NCI-H1092 (cell line): ENCODE measurements at regions not wholly inside any gene's neighbourhood (a gene's known extent, or its start where the extent isn't known, plus 50 kb on each side); places are given as distances from the start of the nearest gene placed in this dataset.

Source experiments
- DNase-seq: peaks from one replicate; lab custom pipeline; 2025; lab: John Stamatoyannopoulos, UW

GRCh38 chr3:76345878-76346277 is 560.5 kb upstream of the ZNF717 start:
- no peak for DNase-seq

GRCh38 chr3:76346690-76347089 is 561.3 kb upstream of the ZNF717 start:
- DNase-seq, result no peak

DNA sequence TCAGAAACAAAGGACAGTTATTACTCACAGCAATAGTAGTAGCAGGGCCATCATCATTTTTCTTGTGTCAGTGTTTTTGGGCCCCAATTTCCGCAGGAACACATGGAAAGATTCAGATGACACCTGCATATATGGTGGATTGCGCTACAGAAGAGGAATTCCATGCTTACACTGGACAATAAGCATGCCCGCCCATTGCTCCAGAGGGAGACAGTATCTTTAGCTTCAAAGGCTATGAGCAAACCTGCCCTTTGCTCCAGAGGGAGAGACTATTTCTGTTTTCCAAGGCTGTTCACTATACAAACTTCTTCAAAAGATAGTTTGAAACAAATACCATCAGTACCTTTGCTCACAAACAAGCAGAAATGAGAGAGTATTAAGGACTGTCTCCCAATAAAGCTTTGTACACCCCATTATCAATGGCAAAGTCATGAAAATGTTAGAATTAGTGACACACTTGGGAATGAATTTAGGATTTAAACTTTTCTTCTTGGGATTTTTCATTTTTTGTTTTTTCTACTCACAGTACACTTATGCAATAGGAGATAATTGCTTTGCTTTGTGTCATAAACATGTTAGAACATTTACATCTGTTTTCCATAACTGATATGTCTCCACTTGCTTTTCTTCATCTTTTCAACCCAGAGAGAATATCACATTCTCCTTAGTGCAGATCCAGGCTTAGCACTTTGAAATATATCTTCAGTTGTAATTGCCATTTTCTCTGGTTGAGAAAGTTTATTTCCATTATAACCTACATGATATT is 564.5 kb upstream of the ZNF717 start:
- DNase-seq, result no peak

GRCh38 chr3:76352051-76352450 is 566.7 kb upstream of the ZNF717 start:
- no peak for DNase-seq

GRCh38 chr3:76352511-76353284 is 567.3 kb upstream of the ZNF717 start:
- DNase-seq, result no peak

- DNase-seq, result no peak
Observed at GRCh38 chr3:76353683-76354082, 568.3 kb upstream of the ZNF717 start.

DNA sequence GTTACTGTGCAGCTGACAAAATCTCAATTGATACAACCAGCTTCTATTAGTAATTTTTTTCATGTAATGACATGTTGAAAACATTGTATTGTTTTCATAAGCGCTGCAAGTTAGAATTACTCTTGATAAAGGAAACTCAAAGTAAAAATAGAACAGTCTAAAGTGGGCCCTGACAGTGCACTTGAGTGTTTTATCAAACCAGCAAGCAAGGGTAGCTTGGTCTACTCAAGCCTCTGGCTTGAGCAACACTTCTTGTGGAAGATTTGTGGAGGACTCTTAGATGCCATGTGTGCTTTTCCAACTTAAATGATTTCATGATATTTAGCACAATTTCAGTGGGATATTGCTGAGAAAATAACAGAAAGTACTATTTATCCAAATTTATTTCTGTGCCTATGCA is 575.7 kb upstream of the ZNF717 start:
- DNase-seq, result no peak

DNA sequence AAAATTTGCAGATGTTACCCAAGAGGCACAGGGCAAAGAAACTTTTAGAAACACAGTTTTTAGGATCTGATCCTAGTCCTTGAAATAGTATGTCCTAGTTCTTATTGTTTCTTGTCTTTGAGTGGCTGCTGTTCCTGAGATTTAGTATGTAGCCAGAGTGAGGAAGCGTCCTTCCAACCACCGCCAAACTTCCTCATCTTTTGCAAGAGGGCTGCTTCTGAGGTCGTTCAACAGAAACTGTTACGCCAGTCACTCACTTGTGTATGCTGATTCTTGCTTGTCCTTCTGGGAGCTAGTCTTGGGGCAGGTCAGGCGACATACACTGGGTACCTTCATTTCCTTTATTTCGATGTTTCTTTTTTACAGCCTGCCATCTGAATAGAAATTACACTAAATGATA is 577.3 kb upstream of the ZNF717 start:
- no peak for DNase-seq

DNA sequence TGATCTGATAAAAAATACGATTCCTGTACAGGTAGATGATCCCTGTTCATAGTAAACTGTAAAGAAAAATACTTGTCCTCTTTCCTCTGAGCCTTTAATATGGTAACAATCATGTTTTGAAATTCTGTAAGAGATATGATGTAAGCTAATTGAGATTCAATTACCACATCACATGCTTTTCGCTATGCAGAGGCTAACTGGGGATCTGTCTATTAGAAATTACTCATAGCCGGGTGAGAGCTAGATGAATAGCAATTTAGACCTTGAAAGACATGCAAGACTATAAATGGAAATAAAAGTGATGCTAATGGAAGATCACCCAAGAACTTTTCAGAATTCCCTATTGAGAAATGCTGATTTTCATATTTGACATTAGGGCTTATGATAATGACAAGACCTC is 579.9 kb upstream of the ZNF717 start:
- no peak for DNase-seq

GRCh38 chr3:76367281-76367680 is 581.9 kb upstream of the ZNF717 start:
- DNase-seq, result no peak

DNA sequence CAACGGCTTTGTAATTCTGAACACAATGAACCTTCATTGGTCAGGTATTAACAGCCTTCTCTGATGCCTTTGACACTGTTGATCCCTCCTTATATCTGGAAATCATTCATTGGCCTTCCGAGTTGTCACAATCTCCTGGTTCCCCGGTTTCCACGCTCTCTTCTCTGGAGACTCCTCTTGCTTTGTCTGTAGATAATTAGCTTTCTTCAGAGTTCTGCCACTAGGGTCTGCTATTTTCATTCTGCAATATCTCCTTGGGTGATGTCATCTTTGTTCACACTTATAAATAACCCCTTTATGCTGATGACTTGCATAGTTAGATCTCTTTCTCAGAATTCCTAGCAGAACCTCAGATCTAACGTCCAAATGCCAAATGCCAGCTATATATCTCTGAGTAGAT is 583.8 kb upstream of the ZNF717 start:
- no peak for DNase-seq

DNA sequence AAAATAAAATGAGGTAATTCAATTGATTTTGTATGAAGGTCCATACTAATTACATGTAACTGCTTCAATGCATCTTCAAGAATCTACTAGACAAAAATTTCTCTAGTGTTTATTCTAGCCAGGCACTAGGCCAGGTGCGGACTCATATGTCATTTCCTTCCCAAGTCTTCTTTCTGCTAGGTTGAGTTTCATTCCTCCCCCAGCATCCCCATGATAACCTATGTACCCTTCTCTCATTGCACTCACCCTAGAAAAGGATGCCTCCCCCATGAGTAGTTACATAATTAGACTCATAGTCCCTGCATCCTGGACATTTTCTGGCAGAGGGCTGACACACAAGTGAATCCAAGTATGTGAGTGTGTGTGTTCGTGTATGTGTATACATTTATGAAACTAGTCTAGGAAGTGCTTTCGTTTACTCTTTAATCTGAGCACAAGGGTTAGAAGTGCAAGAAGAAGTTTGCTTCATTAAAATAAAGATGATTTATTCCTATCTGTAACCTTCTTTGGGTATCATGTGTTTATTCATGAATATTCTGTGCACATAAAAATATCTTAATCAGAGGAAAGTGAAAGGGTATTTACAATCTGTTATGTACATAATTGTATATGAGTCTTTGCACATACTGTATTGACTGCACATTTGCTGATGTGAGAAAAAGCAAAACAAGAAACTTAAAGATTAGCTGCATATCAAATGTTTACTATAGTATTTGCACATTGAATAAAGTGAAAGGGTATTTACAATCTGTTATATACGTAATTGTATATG is 585.6 kb upstream of the ZNF717 start:
- DNase-seq, result no peak

DNA sequence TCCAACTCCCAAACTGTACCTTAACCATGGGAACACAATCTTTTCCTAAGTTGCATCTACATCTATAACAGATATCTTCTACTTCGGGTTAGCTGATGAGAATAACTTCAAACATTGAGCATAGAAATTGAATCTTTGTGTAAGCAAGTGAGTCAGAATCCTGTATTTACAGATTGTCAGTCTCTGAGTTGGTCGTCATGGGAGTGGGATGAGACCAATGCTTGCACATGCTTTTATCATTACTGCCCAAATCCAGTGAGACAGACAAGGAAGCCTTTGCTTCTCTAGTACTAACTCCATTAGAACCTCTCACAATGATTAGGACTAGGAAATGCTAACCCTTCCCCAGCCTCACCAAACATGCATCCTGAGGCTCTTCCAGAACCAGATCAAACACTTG is 587.1 kb upstream of the ZNF717 start:
- DNase-seq, result no peak

DNA sequence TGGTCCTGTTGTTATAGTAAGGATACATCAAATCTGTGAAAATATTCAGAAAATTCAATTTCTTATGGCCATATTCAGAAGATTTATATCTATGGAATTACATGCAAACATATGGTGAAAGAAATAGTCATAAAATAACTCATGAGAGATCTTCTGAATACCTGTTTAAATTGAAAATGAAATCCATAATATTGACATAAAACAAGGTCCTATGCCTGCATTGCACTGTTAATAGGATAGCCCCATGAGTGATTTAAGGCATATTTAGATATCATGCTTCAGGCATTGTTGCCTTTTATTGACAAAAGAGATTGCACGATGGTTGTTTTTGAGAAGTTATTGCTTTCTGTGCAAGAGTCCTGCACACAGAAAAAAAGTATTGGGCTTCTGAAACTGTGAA is 591.7 kb upstream of the ZNF717 start:
- DNase-seq, result no peak

GRCh38 chr3:76378789-76379188 is 593.4 kb upstream of the ZNF717 start:
- DNase-seq, result no peak

DNA sequence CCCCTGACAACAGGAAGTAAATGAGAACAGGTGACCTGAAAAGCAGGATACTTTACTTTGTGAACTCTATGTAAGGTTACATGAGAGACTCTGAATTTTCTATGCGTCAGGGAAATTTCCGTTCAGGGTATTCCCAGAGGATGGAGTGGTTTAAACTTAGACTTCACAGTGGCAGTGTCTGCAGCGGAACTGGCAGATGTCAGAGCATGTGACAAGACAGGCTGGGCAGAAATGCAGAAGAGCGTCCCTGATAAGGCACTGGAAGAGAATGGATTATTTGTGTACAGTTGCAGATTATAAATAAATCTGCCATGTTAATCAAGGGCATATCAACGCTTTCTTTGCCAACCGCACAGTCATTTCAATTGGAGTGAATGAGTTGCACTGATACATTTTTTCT is 598.4 kb upstream of the ZNF717 start:
- DNase-seq, result no peak

DNA sequence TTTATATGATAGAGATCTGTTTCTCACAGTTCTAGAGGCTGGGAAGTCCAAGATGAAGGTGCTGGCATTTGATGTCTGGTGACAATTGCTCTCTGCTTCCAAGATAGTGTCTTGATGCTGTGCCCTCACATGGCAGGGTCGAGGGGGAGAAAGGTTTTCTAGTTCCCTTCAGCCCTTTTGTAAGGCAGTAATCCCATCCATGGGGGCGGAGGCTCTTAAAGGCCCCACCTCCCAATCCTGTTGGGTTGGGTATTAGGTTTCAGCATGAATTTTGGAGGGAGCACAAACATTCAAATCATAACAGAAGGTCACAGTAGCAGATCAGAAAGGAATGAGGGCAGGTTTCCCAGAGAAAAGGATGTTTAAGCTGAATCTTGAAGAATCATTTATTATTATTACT is 601.7 kb upstream of the ZNF717 start:
- DNase-seq, result no peak

DNA sequence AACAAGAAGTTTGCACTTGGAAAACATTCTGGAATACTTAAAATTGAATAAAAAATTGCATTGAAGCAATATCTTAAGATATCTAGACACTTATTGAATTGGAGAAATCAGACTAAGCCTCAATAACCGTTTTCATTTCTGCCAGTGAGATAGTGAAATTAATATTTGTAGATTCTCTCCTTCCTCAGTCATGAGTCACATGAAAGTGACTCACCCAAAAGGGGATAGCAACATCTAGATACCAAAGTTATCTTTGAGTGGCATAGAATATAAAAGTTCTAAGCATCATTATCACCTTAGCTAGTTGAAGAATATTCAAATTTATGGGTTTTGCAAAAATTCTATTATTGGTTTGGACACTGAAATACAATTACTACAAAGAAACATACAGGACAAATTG is 614.8 kb upstream of the ZNF717 start:
- DNase-seq, result no peak

DNA sequence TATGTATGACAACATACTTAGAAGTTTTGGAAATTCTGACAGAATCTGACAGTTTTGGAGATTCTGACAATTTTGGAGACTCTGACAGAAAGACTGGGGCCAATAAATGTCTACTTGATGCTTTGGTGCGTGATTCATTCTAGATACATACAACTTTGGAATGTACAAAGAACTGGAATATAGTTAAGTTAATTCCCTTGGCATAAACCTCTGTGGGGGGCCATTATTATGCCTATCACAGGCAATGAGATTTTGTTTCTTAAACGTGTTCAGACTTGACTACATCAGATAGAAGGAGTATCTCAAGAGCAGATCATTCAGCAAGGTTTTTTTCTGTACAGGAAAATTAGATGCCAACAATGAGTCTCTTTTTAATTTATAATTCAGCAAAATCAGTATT is 617.6 kb upstream of the ZNF717 start:
- no peak for DNase-seq

DNA sequence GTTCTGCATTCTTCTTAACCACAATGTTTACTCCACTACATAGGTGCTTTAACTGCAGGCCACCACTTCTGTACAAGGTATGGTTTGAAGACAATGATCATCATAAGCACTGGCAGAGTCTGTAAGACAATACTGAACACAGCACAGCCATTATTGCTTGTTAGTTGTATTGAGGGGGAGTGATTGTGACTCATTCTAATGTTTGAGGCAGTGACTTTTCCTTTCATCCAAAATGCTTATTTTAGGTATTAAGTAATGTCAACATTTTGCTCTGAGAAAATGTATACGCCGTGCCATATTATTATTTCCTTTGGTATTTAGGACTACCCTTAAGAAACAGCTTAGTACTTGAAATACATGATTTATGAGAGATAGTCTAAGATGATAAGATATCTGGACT is 618.2 kb upstream of the ZNF717 start:
- DNase-seq, result no peak

DNA sequence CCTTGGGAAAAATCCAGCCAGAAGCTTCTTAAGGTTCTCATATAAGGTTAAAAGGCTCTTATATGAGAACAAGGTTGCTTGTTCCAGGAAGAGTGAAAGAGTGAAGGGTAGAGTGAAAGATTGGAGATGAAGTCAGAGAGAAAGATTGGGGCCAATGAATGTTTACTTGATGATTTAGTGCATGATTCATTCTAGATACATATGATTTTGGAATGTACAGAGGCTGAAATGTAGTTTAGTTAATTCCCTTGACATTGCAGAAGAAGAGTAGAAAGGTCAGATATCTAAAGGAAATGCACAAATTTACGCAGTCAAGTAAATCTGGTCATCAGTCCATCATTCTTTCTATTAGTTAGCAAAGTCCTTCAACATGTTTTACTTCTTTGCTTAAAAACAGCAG is 619.8 kb upstream of the ZNF717 start:
- DNase-seq, result no peak

GRCh38 chr3:76410762-76411281 is 625.5 kb upstream of the ZNF717 start:
- DNase-seq, result no peak

DNA sequence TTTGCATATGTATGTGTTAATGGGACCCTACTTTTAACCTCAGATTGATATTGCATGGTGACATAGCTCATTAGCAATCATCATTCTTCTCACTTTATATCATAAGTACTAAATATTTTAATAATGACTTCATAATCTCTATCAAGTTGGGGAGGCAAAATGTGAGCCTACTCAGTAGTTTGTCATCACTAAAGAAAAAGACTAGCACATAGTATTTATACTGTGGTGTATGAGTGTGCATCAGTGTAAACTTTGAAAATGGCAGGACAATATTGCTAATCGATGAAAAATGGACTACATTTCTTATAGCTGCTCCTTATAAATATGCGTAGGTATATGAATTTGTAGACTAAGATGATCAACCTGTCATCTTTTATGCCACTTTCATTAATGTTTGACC is 624.5 kb upstream of the ROBO2 start:
- no peak for DNase-seq
